GM21447 (cell line): ENCODE measurements at regions not wholly inside any gene's neighbourhood (a gene's known extent, or its start where the extent isn't known, plus 50 kb on each side); places are given as distances from the start of the nearest gene placed in this dataset.
"Not testable (repeated sequence)": the region's sequence is repeated elsewhere in the genome, so short reads cannot be mapped to it uniquely, and the experiment has no call there.

Source experiments
- ATAC-seq: cut with Tn5 transposase; IDR thresholded peaks from one replicate; pipeline ENCODE4 v1.9.1; 2021; ENCODE audit not compliant: unreplicated experiment

- not testable (repeated sequence) for ATAC-seq
Observed at GRCh38 chr4:159030297-159030696, 72.6 kb upstream of the RAPGEF2 start.

DNA sequence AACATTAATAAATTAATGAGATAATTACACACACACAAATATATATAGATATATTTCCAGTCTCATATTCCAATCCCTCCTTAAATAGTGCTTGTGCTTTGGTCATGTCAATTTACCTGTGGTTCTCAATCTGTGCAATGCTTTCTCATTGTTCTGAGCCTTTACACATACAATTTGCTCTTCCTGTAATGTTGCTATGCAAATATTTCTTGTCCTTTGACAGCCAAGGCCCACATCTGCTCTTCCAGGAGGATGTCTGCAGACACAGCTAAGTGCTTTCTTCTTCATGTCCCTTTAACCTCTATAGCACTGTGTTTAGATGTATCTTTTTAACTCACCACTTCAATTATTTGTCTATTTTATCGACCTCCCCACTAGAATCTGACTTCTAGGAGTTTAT is 67.3 kb upstream of the RAPGEF2 start:
- peak; percentile 89 for ATAC-seq

- ATAC-seq, result no peak
Observed at GRCh38 chr4:159038536-159038935, 64.3 kb upstream of the RAPGEF2 start.

- ATAC-seq, result no peak
Observed at GRCh38 chr4:159041054-159042034, 61.5 kb upstream of the RAPGEF2 start.

- no peak for ATAC-seq
Observed at GRCh38 chr4:159042097-159042605, 60.7 kb upstream of the RAPGEF2 start.

DNA sequence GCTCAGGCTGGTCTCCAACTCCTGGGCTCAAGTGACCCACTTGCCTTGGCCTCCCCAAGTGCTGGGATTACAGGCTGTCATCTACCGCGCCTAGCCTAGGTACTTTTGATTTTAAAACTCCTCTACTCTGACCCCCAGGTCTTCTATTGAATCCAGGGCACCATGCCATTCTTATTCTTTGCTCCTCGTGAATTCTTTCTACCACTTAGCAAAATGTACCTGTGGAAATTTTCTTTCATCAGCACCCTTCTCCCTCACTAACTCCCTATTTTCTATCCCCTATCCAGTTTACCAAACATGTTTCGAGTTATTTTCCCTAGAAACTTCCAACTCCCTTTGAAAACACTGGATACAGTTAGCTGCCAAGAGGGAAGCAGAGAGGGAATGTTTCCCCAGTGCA is 60.0 kb upstream of the RAPGEF2 start:
- no peak for ATAC-seq

GRCh38 chr4:159043861-159044260 is 59.0 kb upstream of the RAPGEF2 start:
- no peak for ATAC-seq

DNA sequence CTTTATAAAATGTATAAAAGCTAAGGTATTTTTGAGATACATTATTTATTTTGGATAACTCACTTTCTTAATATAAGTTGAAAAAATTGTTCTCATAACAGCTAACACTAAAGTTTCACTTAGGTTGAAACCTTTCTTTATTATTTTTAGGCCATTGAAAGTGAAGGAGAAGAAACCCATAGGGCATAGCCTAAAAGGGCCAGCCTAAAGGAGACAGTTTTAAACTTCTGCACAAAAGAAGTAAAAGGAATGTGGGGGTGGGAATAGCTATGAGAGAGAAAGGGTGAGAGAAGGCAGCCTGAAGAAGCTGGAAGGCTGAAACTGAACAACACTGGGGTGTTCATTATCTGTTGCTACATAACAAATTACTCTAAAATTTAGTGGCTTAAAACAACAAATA is 57.6 kb upstream of the RAPGEF2 start:
- peak; percentile 62 for ATAC-seq

GRCh38 chr4:159046683-159047082 is 56.2 kb upstream of the RAPGEF2 start:
- ATAC-seq, result no peak

GRCh38 chr4:159047478-159048165 is 55.3 kb upstream of the RAPGEF2 start:
- ATAC-seq, result no peak

GRCh38 chr4:159048166-159048886 is 54.6 kb upstream of the RAPGEF2 start:
- no peak for ATAC-seq

DNA sequence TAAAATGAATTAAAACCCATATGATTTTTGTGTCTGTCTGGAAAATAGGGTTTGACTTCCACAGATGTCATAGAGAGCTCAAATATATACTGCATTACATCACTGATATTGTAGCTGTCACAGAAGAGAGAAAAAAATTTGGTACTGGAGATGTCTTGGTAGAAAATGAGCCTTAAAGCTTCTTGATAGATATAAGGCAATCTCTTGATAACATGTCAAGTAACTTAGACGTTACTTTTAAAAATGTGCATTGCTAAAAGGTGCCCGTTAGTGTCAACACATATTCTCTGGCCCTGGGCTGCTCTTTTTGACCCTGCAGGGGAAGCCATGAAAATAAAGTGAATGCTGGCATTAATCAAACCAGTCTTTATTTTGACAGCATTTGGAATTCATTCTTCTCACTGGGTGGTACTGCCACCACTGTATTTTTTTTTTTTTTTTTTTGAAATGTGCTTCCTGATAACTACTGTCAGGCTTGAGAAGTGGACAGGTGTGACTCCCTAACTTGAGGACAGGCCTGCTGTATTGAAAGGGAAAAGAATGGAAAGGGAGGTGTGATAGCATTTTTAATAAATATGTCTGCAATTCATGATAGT is 53.0 kb upstream of the RAPGEF2 start:
- no peak for ATAC-seq

DNA sequence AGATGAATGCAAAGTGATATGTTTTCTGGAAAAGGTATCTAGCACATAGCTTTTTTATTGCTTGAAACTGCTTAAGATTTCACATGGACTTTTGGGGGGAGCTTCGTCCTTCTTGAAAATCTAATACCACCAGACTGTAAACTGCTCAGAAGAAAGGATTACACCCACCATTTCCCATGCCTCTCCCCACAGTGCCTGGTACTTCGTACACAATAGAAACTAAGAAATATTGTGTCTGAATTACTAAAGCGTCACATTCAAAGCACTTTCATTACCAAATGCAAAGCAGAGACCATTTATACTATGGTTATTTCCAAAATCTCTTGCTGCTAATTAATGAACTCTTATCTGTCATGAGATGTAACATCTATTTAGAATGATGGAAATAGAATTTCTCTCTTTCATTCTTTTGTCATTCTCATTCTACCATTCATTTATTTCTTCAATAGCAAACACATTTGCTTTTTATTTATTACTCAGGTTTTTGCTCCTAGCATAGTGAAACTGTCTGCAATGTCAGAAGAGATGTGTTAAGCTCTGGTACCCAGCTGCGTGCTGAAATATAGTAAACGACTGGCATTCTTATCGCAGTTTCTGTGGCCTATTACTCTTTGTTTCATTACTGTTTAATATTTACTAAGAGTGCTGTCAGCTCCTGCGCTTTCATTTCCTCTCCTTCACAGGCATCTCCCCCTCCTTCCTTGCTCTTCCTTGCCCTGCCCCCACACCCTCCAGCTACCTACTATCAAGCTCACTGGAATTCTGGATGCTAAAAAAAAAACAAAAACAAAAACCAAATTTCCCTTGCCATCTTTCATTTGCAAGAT is 51.4 kb upstream of the RAPGEF2 start:
- peak; percentile 87 for ATAC-seq

DNA sequence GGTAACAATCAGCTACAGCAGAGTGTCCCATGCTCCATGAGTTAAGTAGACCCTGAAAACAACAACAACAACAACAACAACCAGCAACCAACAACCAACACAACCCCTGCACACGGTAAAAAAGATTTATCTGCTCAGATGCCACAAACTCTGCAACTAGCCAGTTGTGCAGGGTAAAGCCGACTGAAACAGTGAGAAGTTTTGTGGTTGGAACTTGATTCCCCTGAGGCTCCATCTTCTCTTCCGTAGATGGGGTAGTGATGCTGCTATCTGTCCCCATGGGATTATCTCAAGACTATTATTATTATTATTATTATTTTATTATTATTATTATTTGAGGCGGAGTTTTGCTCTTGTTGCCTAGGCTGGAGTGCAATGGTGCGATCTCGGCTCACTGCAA is 50.6 kb upstream of the RAPGEF2 start:
- peak; percentile 50 for ATAC-seq
